ES-I3 (cell line): ENCODE measurements at regions not wholly inside any gene's neighbourhood (a gene's known extent, or its start where the extent isn't known, plus 50 kb on each side); places are given as distances from the start of the nearest gene placed in this dataset.

Source experiments
- H3K36me3 ChIP-seq: 2 replicates; pipeline ENCODE4 v1.6.1; 2013; ENCODE audit warnings: mild to moderate bottlenecking, low read length, control low read depth, moderate library complexity; ENCODE audit not compliant: insufficient read depth
- H3K4me1 ChIP-seq: 2 replicates; pipeline ENCODE4 v1.6.1; 2013; ENCODE audit warnings: mild to moderate bottlenecking, control low read depth, low read length; ENCODE audit not compliant: insufficient read depth
- H3K9ac ChIP-seq: 2 replicates; pipeline ENCODE4 v1.6.1; 2013; ENCODE audit warnings: low read depth, mild to moderate bottlenecking, low read length, moderate library complexity
- H3K9me3 ChIP-seq: 2 replicates; pipeline ENCODE4 v1.6.1; 2013; ENCODE audit warnings: mild to moderate bottlenecking, low read length, moderate library complexity; ENCODE audit not compliant: control insufficient read depth, insufficient read depth

- Histone ChIP-seq H3K9me3 (no peaks in the 10 kb centered on the region; the same call in 1 of the 2 replicates), H3K4me1 (no peaks in the 10 kb centered on the region), H3K9ac (no peak overlapping the region), H3K36me3 (no peaks in the 10 kb centered on the region)
These were observed 220.7 kb upstream of the DIO3 start for GRCh38 chr14:101340556-101340955.

GRCh38 chr14:101347893-101348777, 213.2 kb upstream of the DIO3 start:
- H3K9me3 ChIP-seq, result no peaks in the 10 kb centered on the region

GRCh38 chr14:101349108-101349507, 212.2 kb upstream of the DIO3 start:
- Histone ChIP-seq H3K4me1 (no peaks in the 10 kb centered on the region), H3K9me3 (no peaks in the 10 kb centered on the region; the same call in 1 of the 2 replicates), H3K9ac (no peak overlapping the region), H3K36me3 (no peaks in the 10 kb centered on the region)

More at GRCh38 chr14:101347893-101348777, 213.2 kb upstream of the DIO3 start:
- Histone ChIP-seq H3K9ac (no peak overlapping the region), H3K36me3 (no peaks in the 10 kb centered on the region), H3K4me1 (no peaks in the 10 kb centered on the region)

- no peaks in the 10 kb centered on the region for H3K36me3 ChIP-seq
- H3K4me1 ChIP-seq, result no peaks in the 10 kb centered on the region
- H3K9me3 ChIP-seq, result no peaks in the 10 kb centered on the region; the same call in 1 of the 2 replicates
- H3K9ac ChIP-seq, result no peak overlapping the region
These were observed 211.3 kb upstream of the DIO3 start for GRCh38 chr14:101350021-101350420.

- Histone ChIP-seq H3K36me3 (no peaks in the 10 kb centered on the region), H3K9me3 (no peaks in the 10 kb centered on the region; the same call in 1 of the 2 replicates), H3K9ac (no peak overlapping the region), H3K4me1 (no peaks in the 10 kb centered on the region)
These were observed 210.6 kb upstream of the DIO3 start for GRCh38 chr14:101350691-101351090.

- no peaks in the 10 kb centered on the region; the same call in 1 of the 2 replicates for H3K9me3 ChIP-seq
- no peak overlapping the region for H3K9ac ChIP-seq
- no peaks in the 10 kb centered on the region for H3K4me1 ChIP-seq
- no peaks in the 10 kb centered on the region for H3K36me3 ChIP-seq
These were observed 210.1 kb upstream of the DIO3 start for GRCh38 chr14:101351146-101351545.

- Histone ChIP-seq H3K36me3 (no peaks in the 10 kb centered on the region), H3K4me1 (no peaks in the 10 kb centered on the region)
These were observed 209.5 kb upstream of the DIO3 start for GRCh38 chr14:101351769-101352168.

GRCh38 chr14:101352567-101352966, 208.7 kb upstream of the DIO3 start:
- no peaks in the 10 kb centered on the region; the same call in 1 of the 2 replicates for H3K9me3 ChIP-seq
- H3K9ac ChIP-seq, result no peak overlapping the region
- no peaks in the 10 kb centered on the region for H3K4me1 ChIP-seq
- no peaks in the 10 kb centered on the region for H3K36me3 ChIP-seq

More at GRCh38 chr14:101351769-101352168, 209.5 kb upstream of the DIO3 start:
- Histone ChIP-seq H3K9me3 (no peaks in the 10 kb centered on the region; the same call in 1 of the 2 replicates), H3K9ac (no peak overlapping the region)

- H3K9me3 ChIP-seq, result no peaks in the 10 kb centered on the region; the same call in 1 of the 2 replicates
These were observed 207.9 kb upstream of the DIO3 start for GRCh38 chr14:101353422-101353821.

GRCh38 chr14:101354726-101355125, 206.6 kb upstream of the DIO3 start:
- Histone ChIP-seq H3K9me3 (no peaks in the 10 kb centered on the region; the same call in 1 of the 2 replicates), H3K9ac (no peak overlapping the region), H3K36me3 (no peaks in the 10 kb centered on the region), H3K4me1 (no peaks in the 10 kb centered on the region)

More at GRCh38 chr14:101353422-101353821, 207.9 kb upstream of the DIO3 start:
- Histone ChIP-seq H3K9ac (no peak overlapping the region), H3K36me3 (no peaks in the 10 kb centered on the region), H3K4me1 (no peaks in the 10 kb centered on the region)

GRCh38 chr14:101355284-101355683, 206.0 kb upstream of the DIO3 start:
- Histone ChIP-seq H3K9me3 (no peaks in the 10 kb centered on the region; the same call in 1 of the 2 replicates), H3K4me1 (no peaks in the 10 kb centered on the region), H3K9ac (no peak overlapping the region), H3K36me3 (no peaks in the 10 kb centered on the region)

GRCh38 chr14:101357038-101357437, 204.3 kb upstream of the DIO3 start:
- no peak overlapping the region for H3K9ac ChIP-seq
- no peaks in the 10 kb centered on the region; the same call in 1 of the 2 replicates for H3K9me3 ChIP-seq
- no peaks in the 10 kb centered on the region for H3K36me3 ChIP-seq
- H3K4me1 ChIP-seq, result no peaks in the 10 kb centered on the region

GRCh38 chr14:101357559-101358319, 203.6 kb upstream of the DIO3 start:
- Histone ChIP-seq H3K9me3 (no peaks in the 10 kb centered on the region; the same call in 1 of the 2 replicates), H3K4me1 (no peaks in the 10 kb centered on the region), H3K36me3 (no peaks in the 10 kb centered on the region), H3K9ac (no peak overlapping the region)

GRCh38 chr14:101358320-101359125, 202.8 kb upstream of the DIO3 start:
- Histone ChIP-seq H3K9me3 (no peaks in the 10 kb centered on the region; the same call in 1 of the 2 replicates), H3K4me1 (no peaks in the 10 kb centered on the region), H3K9ac (no peak overlapping the region), H3K36me3 (no peaks in the 10 kb centered on the region)
